ENCODE measurements at regions not wholly inside any gene's neighbourhood (a gene's known extent, or its start where the extent isn't known, plus 50 kb on each side); places are given as distances from the start of the nearest gene placed in this dataset.

DNA sequence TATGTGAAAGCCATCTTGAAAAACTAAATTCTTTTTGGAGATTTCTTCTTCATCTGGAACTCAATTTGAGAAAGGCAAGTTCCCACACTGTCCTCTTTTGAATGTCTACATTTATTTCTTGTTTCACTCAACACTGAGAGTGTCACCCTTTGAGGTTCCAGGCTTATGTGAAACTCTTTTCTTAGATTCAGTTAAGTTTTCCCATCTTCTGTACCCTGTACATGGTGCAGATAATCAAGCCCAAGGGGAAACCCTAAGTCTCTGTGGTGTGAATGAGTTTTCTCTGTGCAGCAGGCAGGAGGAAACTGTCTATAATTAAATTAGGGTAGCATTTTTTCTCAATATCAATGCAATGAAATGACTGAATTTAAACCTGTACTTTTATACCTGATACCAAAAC, 72.3 kb upstream of the PRLR start:
- Histone ChIP-seq H3K27ac (ENCODE audit: insufficient read depth, low read length, poor library complexity, severe bottlenecking) (no peak overlapping the region), H3K9me3 (ENCODE audit: control insufficient read depth in 2 of 2, low read length in 2 of 2) (no peaks in the 10 kb centered on the region), H3K27me3 (ENCODE audit: control insufficient read depth, insufficient read depth, low read length) (no peaks in the 10 kb centered on the region), H3K36me3 (ENCODE audit: control insufficient read depth, insufficient read depth, low read length) (no peaks in the 10 kb centered on the region), H3K4me3 (ENCODE audit: low read depth, low read length) (no peak overlapping the region), H3K4me1 (ENCODE audit: control insufficient read depth, insufficient read depth, low read length, poor library complexity, severe bottlenecking) (no peaks in the 10 kb centered on the region)
- ATAC-seq (ENCODE audit: low read depth in 2 of 2) = no peak
- DNase-seq = no peak
- H3K27me3 Mint-ChIP-seq = no peaks in the 10 kb centered on the region
- H3K9me3 Mint-ChIP-seq = peaks cover 0 to 8% (median 2%) of the 10 kb centered on the region in 7 donors
- H3K4me1 Mint-ChIP-seq = no peaks in the 10 kb centered on the region
- H3K36me3 Mint-ChIP-seq = no peaks in the 10 kb centered on the region
- H3K4me3 Mint-ChIP-seq = no peak overlapping the region
- H3K27ac Mint-ChIP-seq = no peak overlapping the region

DNA sequence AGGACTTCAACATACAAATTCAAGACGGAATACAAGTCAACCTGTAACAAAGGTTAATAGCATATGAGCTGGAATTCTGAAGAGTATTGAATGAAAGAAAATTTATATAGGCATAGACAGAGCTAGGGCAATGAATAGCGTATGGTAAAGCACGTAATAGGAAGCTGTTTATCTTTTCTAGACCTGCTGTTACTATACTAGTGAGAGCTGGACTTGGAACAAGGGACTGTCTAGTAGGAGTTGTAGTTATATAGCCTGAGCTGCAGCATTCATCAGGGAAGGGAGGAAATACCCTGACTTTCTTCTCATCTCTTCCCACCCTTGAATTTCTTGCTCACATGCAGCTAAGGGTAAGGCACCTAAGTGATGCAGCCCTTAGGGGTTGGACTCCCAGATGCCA, 67.5 kb upstream of the PRLR start:
- H3K27me3 Mint-ChIP-seq = no peaks in the 10 kb centered on the region
- Histone ChIP-seq H3K4me3 (ENCODE audit: low read depth, low read length) (no peak overlapping the region), H3K9me3 (ENCODE audit: control insufficient read depth in 2 of 2, low read length in 2 of 2) (no peaks in the 10 kb centered on the region), H3K27me3 (ENCODE audit: control insufficient read depth, insufficient read depth, low read length) (no peaks in the 10 kb centered on the region), H3K4me1 (ENCODE audit: control insufficient read depth, insufficient read depth, low read length, poor library complexity, severe bottlenecking) (no peaks in the 10 kb centered on the region), H3K27ac (ENCODE audit: insufficient read depth, low read length, poor library complexity, severe bottlenecking) (no peak overlapping the region), H3K36me3 (ENCODE audit: control insufficient read depth, insufficient read depth, low read length) (no peaks in the 10 kb centered on the region)
- ATAC-seq (ENCODE audit: low read depth in 2 of 2) (no peak), DNase-seq (no peak)
- no peaks in the 10 kb centered on the region for H3K4me1 Mint-ChIP-seq
- H3K4me3 Mint-ChIP-seq = no peak overlapping the region
- H3K9me3 Mint-ChIP-seq = peaks cover 0 to 8% (median 2%) of the 10 kb centered on the region in 7 donors
- H3K27ac Mint-ChIP-seq = no peak overlapping the region
- H3K36me3 Mint-ChIP-seq = no peaks in the 10 kb centered on the region

- no peaks in the 10 kb centered on the region for H3K27me3 Mint-ChIP-seq
- no peak for ATAC-seq (ENCODE audit: low read depth in 2 of 2)
These were observed 64.7 kb upstream of the PRLR start for GRCh38 chr5:35294976-35295375.

GRCh38 chr5:35294017-35294416, 63.7 kb upstream of the PRLR start:
- no peaks in the 10 kb centered on the region for H3K9me3 ChIP-seq (ENCODE audit: control insufficient read depth in 2 of 2, low read length in 2 of 2)
- H3K36me3 ChIP-seq (ENCODE audit: control insufficient read depth, insufficient read depth, low read length) = no peaks in the 10 kb centered on the region
- H3K4me3 ChIP-seq (ENCODE audit: low read depth, low read length) = no peak overlapping the region
- Mint-ChIP-seq H3K27ac (no peak overlapping the region), H3K9me3 (peaks cover 0 to 9% (median 3%) of the 10 kb centered on the region in 7 donors), H3K4me3 (no peak overlapping the region), H3K4me1 (no peaks in the 10 kb centered on the region), H3K27me3 (no peaks in the 10 kb centered on the region), H3K36me3 (no peaks in the 10 kb centered on the region)
- H3K4me1 ChIP-seq (ENCODE audit: control insufficient read depth, insufficient read depth, low read length, poor library complexity, severe bottlenecking) = no peaks in the 10 kb centered on the region
- H3K27me3 ChIP-seq (ENCODE audit: control insufficient read depth, insufficient read depth, low read length) = no peaks in the 10 kb centered on the region
- no peak overlapping the region for H3K27ac ChIP-seq (ENCODE audit: insufficient read depth, low read length, poor library complexity, severe bottlenecking)
- DNase-seq = no peak
- no peak for ATAC-seq (ENCODE audit: low read depth in 2 of 2)

More at GRCh38 chr5:35294976-35295375, 64.7 kb upstream of the PRLR start:
- Mint-ChIP-seq H3K9me3 (peaks cover 0 to 10% (median 3%) of the 10 kb centered on the region in 7 donors), H3K36me3 (no peaks in the 10 kb centered on the region), H3K4me3 (no peak overlapping the region), H3K4me1 (no peaks in the 10 kb centered on the region), H3K27ac (no peak overlapping the region)
- Histone ChIP-seq H3K4me1 (ENCODE audit: control insufficient read depth, insufficient read depth, low read length, poor library complexity, severe bottlenecking) (no peaks in the 10 kb centered on the region), H3K36me3 (ENCODE audit: control insufficient read depth, insufficient read depth, low read length) (no peaks in the 10 kb centered on the region), H3K27me3 (ENCODE audit: control insufficient read depth, insufficient read depth, low read length) (no peaks in the 10 kb centered on the region), H3K4me3 (ENCODE audit: low read depth, low read length) (no peak overlapping the region), H3K9me3 (ENCODE audit: control insufficient read depth in 2 of 2, low read length in 2 of 2) (no peaks in the 10 kb centered on the region), H3K27ac (ENCODE audit: insufficient read depth, low read length, poor library complexity, severe bottlenecking) (no peak overlapping the region)
- no peak for DNase-seq

DNA sequence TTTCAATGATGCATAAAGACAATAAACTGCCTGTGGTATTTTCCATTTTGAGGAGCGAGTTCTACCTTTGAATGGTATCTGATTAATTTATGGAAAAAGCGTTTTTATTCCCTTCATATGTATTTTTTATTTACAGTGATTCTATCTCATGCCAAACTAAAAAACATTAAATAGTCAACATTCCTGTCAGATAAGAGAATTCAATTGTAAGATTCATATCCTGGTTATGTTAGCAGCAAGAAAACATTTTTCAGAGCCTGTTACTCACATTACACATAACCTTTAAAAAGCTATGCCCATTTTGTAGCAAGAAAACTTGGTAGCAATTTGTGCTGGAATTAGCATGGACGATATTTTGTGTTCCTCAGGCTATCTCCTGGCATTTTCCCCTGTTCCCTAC, 55.1 kb upstream of the PRLR start:
- Mint-ChIP-seq H3K4me1 (no peaks in the 10 kb centered on the region), H3K27me3 (no peaks in the 10 kb centered on the region), H3K36me3 (no peaks in the 10 kb centered on the region), H3K27ac (no peak overlapping the region), H3K4me3 (no peak overlapping the region), H3K9me3 (peaks cover 0 to 5% (median 0%) of the 10 kb centered on the region in 7 donors)
- no peaks in the 10 kb centered on the region for H3K36me3 ChIP-seq (ENCODE audit: control insufficient read depth, insufficient read depth, low read length)
- no peaks in the 10 kb centered on the region for H3K4me1 ChIP-seq (ENCODE audit: control insufficient read depth, insufficient read depth, low read length, poor library complexity, severe bottlenecking)
- no peak for ATAC-seq (ENCODE audit: low read depth in 2 of 2)
- H3K4me3 ChIP-seq (ENCODE audit: low read depth, low read length) = no peak overlapping the region
- no peak for DNase-seq
- no peaks in the 10 kb centered on the region for H3K27me3 ChIP-seq (ENCODE audit: control insufficient read depth, insufficient read depth, low read length)
- H3K27ac ChIP-seq (ENCODE audit: insufficient read depth, low read length, poor library complexity, severe bottlenecking) = no peak overlapping the region
- no peaks in the 10 kb centered on the region for H3K9me3 ChIP-seq (ENCODE audit: control insufficient read depth in 2 of 2, low read length in 2 of 2)

GRCh38 chr5:35285011-35285410, 54.7 kb upstream of the PRLR start:
- Histone ChIP-seq H3K36me3 (ENCODE audit: control insufficient read depth, insufficient read depth, low read length) (no peaks in the 10 kb centered on the region), H3K9me3 (ENCODE audit: control insufficient read depth in 2 of 2, low read length in 2 of 2) (no peaks in the 10 kb centered on the region), H3K27me3 (ENCODE audit: control insufficient read depth, insufficient read depth, low read length) (no peaks in the 10 kb centered on the region), H3K4me3 (ENCODE audit: low read depth, low read length) (no peak overlapping the region), H3K27ac (ENCODE audit: insufficient read depth, low read length, poor library complexity, severe bottlenecking) (no peak overlapping the region), H3K4me1 (ENCODE audit: control insufficient read depth, insufficient read depth, low read length, poor library complexity, severe bottlenecking) (no peaks in the 10 kb centered on the region)
- Mint-ChIP-seq H3K36me3 (no peaks in the 10 kb centered on the region), H3K4me3 (no peak overlapping the region), H3K9me3 (peaks cover 0 to 5% (median 0%) of the 10 kb centered on the region in 7 donors), H3K27me3 (no peaks in the 10 kb centered on the region), H3K4me1 (no peaks in the 10 kb centered on the region), H3K27ac (no peak overlapping the region)
- ATAC-seq (ENCODE audit: low read depth in 2 of 2) (no peak), DNase-seq (no peak)

DNA sequence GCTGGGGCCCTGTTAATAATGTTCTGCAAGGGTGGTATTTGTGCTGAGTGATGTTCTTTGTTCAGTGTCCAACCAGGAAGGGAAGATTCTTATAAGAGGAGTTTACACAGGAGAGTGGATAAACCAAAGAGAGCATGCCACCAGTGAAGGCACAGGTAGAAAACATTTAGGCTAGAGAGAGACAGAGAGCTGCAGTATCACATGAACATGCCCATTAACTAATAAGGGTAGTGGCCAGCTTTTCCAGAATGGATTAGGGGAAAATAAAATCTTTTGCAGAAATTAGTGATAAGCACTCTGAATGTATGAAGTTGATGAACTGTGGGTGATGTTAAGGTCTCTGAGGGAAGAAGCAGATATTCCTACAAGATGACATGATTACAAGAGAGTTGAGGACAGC, 54.1 kb upstream of the PRLR start:
- Histone ChIP-seq H3K9me3 (ENCODE audit: control insufficient read depth in 2 of 2, low read length in 2 of 2) (no peaks in the 10 kb centered on the region), H3K27ac (ENCODE audit: insufficient read depth, low read length, poor library complexity, severe bottlenecking) (no peak overlapping the region), H3K4me3 (ENCODE audit: low read depth, low read length) (no peak overlapping the region), H3K36me3 (ENCODE audit: control insufficient read depth, insufficient read depth, low read length) (no peaks in the 10 kb centered on the region), H3K27me3 (ENCODE audit: control insufficient read depth, insufficient read depth, low read length) (no peaks in the 10 kb centered on the region), H3K4me1 (ENCODE audit: control insufficient read depth, insufficient read depth, low read length, poor library complexity, severe bottlenecking) (no peaks in the 10 kb centered on the region)
- no peak for ATAC-seq (ENCODE audit: low read depth in 2 of 2)
- no peak for DNase-seq
- Mint-ChIP-seq H3K4me3 (no peak overlapping the region), H3K9me3 (peaks cover 0 to 5% (median 0%) of the 10 kb centered on the region in 7 donors), H3K36me3 (no peaks in the 10 kb centered on the region), H3K4me1 (no peaks in the 10 kb centered on the region), H3K27ac (no peak overlapping the region), H3K27me3 (no peaks in the 10 kb centered on the region)

GRCh38 chr5:35282810-35283209, 52.5 kb upstream of the PRLR start:
- peaks cover 0 to 5% (median 4%) of the 10 kb centered on the region in 7 donors for H3K9me3 Mint-ChIP-seq
- H3K4me3 Mint-ChIP-seq = no peak overlapping the region
- no peak overlapping the region for H3K27ac ChIP-seq (ENCODE audit: insufficient read depth, low read length, poor library complexity, severe bottlenecking)
- ATAC-seq (ENCODE audit: low read depth in 2 of 2) (no peak), DNase-seq (no peak)
- H3K27me3 ChIP-seq (ENCODE audit: control insufficient read depth, insufficient read depth, low read length) = no peaks in the 10 kb centered on the region
- no peak overlapping the region for H3K27ac Mint-ChIP-seq
- no peaks in the 10 kb centered on the region for H3K36me3 ChIP-seq (ENCODE audit: control insufficient read depth, insufficient read depth, low read length)
- no peaks in the 10 kb centered on the region for H3K4me1 ChIP-seq (ENCODE audit: control insufficient read depth, insufficient read depth, low read length, poor library complexity, severe bottlenecking)
- no peak overlapping the region for H3K4me3 ChIP-seq (ENCODE audit: low read depth, low read length)
- H3K27me3 Mint-ChIP-seq = no peaks in the 10 kb centered on the region
- H3K9me3 ChIP-seq (ENCODE audit: control insufficient read depth in 2 of 2, low read length in 2 of 2) = no peaks in the 10 kb centered on the region
- no peaks in the 10 kb centered on the region for H3K36me3 Mint-ChIP-seq
- H3K4me1 Mint-ChIP-seq = no peaks in the 10 kb centered on the region

Measured in CD4-positive, CD25-positive, alpha-beta regulatory T cell (primary cell).